ENCODE measurements at regions not wholly inside any gene's neighbourhood (a gene's known extent, or its start where the extent isn't known, plus 50 kb on each side); places are given as distances from the start of the nearest gene placed in this dataset.

GRCh38 chr4:134327274-134328122 lies 125.9 kb upstream of the PABPC4L start:
- TF ChIP-seq, protein P1, sequence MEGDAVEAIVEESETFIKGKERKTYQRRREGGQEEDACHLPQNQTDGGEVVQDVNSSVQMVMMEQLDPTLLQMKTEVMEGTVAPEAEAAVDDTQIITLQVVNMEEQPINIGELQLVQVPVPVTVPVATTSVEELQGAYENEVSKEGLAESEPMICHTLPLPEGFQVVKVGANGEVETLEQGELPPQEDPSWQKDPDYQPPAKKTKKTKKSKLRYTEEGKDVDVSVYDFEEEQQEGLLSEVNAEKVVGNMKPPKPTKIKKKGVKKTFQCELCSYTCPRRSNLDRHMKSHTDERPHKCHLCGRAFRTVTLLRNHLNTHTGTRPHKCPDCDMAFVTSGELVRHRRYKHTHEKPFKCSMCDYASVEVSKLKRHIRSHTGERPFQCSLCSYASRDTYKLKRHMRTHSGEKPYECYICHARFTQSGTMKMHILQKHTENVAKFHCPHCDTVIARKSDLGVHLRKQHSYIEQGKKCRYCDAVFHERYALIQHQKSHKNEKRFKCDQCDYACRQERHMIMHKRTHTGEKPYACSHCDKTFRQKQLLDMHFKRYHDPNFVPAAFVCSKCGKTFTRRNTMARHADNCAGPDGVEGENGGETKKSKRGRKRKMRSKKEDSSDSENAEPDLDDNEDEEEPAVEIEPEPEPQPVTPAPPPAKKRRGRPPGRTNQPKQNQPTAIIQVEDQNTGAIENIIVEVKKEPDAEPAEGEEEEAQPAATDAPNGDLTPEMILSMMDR (IDR thresholded peaks at IDR 0.05; ENCODE audit: low read depth, low read length), result no peak
- no peak overlapping the region for H3K4me3 ChIP-seq (replicated peaks in 1 of 2; ENCODE audit: low read depth in 2 of 2, low read length in 2 of 2)
- no peak for DNase-seq (ENCODE audit: low read depth in 2 of 2)

DNA sequence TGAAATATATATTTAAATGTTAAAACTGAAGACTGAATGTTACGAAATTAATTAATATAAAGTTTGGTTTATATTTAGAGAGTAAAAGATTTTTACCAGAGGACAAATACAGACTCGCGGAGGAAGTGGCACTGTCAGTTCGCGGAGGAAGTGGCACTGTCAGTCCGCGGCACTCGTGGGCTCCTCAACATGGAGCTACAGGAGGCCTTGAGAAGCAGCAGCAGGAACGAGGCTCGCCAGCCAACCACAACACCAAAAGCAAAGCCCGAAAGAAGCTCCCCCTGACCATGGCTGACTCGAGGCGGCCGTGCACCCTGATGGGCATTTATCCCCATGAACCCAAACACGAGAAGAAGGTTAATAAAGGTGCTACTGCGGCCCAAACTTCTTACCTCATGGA lies 125.3 kb upstream of the PABPC4L start:
- TF ChIP-seq, protein P1 (IDR thresholded peaks at IDR 0.05; ENCODE audit: low read depth, low read length), result no peak
- H3K4me3 ChIP-seq (replicated peaks in 1 of 2; ENCODE audit: low read depth in 2 of 2, low read length in 2 of 2), result no peak overlapping the region
- no peak for DNase-seq (ENCODE audit: low read depth in 2 of 2)

- TF ChIP-seq, protein P1 (IDR thresholded peaks at IDR 0.05; ENCODE audit: low read depth, low read length), result no peak
- no peak for DNase-seq (ENCODE audit: low read depth in 2 of 2)
- no peak overlapping the region for H3K4me3 ChIP-seq (replicated peaks in 1 of 2; ENCODE audit: low read depth in 2 of 2, low read length in 2 of 2)
Measured at GRCh38 chr4:134324179-134324578, 122.6 kb upstream of the PABPC4L start.

DNA sequence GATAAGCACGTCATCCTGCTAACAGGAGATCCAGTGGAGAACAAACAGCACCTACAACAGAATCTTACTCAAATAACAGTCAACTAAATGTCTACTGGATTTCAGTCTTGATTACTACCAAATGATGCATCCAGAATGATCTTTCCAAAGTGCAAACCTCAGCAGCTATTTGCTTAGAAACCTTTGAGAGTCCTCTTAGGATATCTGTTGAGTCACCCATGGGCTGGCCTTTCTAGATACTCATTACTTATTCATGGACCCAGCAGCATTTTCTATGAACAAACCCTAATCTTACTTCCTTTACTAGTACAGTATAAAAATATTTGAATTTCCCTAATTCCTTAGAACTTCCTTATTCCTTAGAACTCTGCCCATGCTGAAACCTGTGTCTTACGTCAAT lies 118.5 kb upstream of the PABPC4L start:
- no peak for DNase-seq (ENCODE audit: low read depth in 2 of 2)
- TF ChIP-seq, protein P1 (IDR thresholded peaks at IDR 0.05; ENCODE audit: low read depth, low read length), result no peak
- no peak overlapping the region for H3K4me3 ChIP-seq (replicated peaks in 1 of 2; ENCODE audit: low read depth in 2 of 2, low read length in 2 of 2)

GRCh38 chr4:134313591-134313990 lies 112.0 kb upstream of the PABPC4L start:
- H3K4me3 ChIP-seq (replicated peaks in 1 of 2; ENCODE audit: low read depth in 2 of 2, low read length in 2 of 2), result no peak overlapping the region
- DNase-seq (ENCODE audit: low read depth in 2 of 2), result no peak
- TF ChIP-seq, protein P1 (IDR thresholded peaks at IDR 0.05; ENCODE audit: low read depth, low read length), result no peak

GRCh38 chr4:134309715-134310114 lies 108.1 kb upstream of the PABPC4L start:
- TF ChIP-seq, protein P1 (IDR thresholded peaks at IDR 0.05; ENCODE audit: low read depth, low read length), result no peak
- no peak overlapping the region for H3K4me3 ChIP-seq (replicated peaks in 1 of 2; ENCODE audit: low read depth in 2 of 2, low read length in 2 of 2)
- DNase-seq (ENCODE audit: low read depth in 2 of 2), result no peak
